PC-9 (cell line): ENCODE measurements at regions not wholly inside any gene's neighbourhood (a gene's known extent, or its start where the extent isn't known, plus 50 kb on each side); places are given as distances from the start of the nearest gene placed in this dataset.

ENCODE experiments used
- BruUV-seq: library from RNA; stranded (reverse); fragments of 400-500 nt; replicated peaks from 2 replicates; lab custom pipeline; 2021; lab: Mats Ljungman, UMichigan
- CTCF ChIA-PET: fragments of 300-600 bp; sonication (Branson Sonifier 250); formaldehyde crosslinking; loops from one replicate; lab custom pipeline; 2022; ENCODE audit warnings: antibody characterized with exemption; lab: Charles Lee
- POLR2A ChIA-PET: fragments of 300-600 bp; sonication (Branson Sonifier 250); formaldehyde crosslinking; loops from one replicate; lab custom pipeline; 2022; ENCODE audit warnings: antibody characterized with exemption; ENCODE audit not compliant: unreplicated experiment; lab: Charles Lee
- DNase-seq, 2 experiments: peaks; one replicate each; pipeline versions ENCODE4 v3.0.0 to v3.0.0-alpha.2; 2015 to 2022; ENCODE audit warnings: mixed read lengths in 1 of 2
- H2AFZ ChIP-seq: fragments of 200-600 bp; sonication (generic); 2 replicates; pipeline ENCODE4 v1.8.1; 2017; ENCODE audit warnings: antibody characterized with exemption
- H3F3A ChIP-seq: fragments of 200-600 bp; sonication (generic); 2 replicates; pipeline ENCODE4 v1.8.1; 2017; ENCODE audit warnings: antibody characterized with exemption, mild to moderate bottlenecking, low read depth; ENCODE audit not compliant: insufficient read depth
- H3K27ac ChIP-seq: fragments of 200-600 bp; sonication (generic); 2 replicates; pipeline ENCODE4 v1.6.1; 2016; ENCODE audit warnings: mixed run types
- H3K27me3 ChIP-seq: fragments of 200-600 bp; sonication (generic); 2 replicates; pipeline ENCODE4 v1.6.1; 2016; ENCODE audit warnings: low read depth, mixed run types; ENCODE audit not compliant: insufficient read depth
- H3K36me3 ChIP-seq: fragments of 200-600 bp; sonication (generic); 2 replicates; pipeline ENCODE4 v1.6.1; 2016; ENCODE audit warnings: low read depth, mixed run types
- H3K4me1 ChIP-seq: fragments of 200-600 bp; sonication (generic); replicated peaks from 2 replicates; pipeline ENCODE4 v1.6.1; 2016; ENCODE audit warnings: mixed run types; ENCODE audit not compliant: insufficient read depth
- H3K4me2 ChIP-seq: fragments of 200-600 bp; sonication (generic); 2 replicates; pipeline ENCODE4 v1.6.1; 2017; ENCODE audit warnings: mixed run types
- H3K4me3 ChIP-seq: fragments of 200-600 bp; sonication (generic); 2 replicates; pipeline ENCODE4 v1.6.1; 2016; ENCODE audit warnings: mixed run types
- H3K79me2 ChIP-seq: fragments of 200-600 bp; sonication (generic); 2 replicates; pipeline ENCODE4 v1.6.1; 2017; ENCODE audit warnings: low read depth, mixed run types
- H3K9me2 ChIP-seq: fragments of 200-600 bp; sonication (generic); 2 replicates; pipeline ENCODE4 v1.8.1; 2017; ENCODE audit warnings: mild to moderate bottlenecking; ENCODE audit not compliant: insufficient read depth
- H3K9me3 ChIP-seq: fragments of 200-600 bp; sonication (generic); 2 replicates; pipeline ENCODE4 v1.8.1; 2016; ENCODE audit warnings: low read depth; ENCODE audit not compliant: insufficient read depth
- H4K20me1 ChIP-seq: fragments of 200-600 bp; sonication (generic); 2 replicates; pipeline ENCODE4 v1.8.1; 2017; ENCODE audit not compliant: insufficient read depth
- CTCF ChIP-seq: fragments of 200-600 bp; sonication (generic); conservative IDR thresholded peaks from 2 replicates; pipeline ENCODE4 v1.6.1; 2017; ENCODE audit warnings: mixed run types, antibody characterized with exemption, mild to moderate bottlenecking, moderate library complexity
- EZH2 ChIP-seq: fragments of 200-600 bp; sonication (generic); IDR thresholded peaks from 2 replicates; pipeline ENCODE4 v1.8.0; 2017; ENCODE audit warnings: antibody characterized with exemption, low read depth
- intact Hi-C: fragments of 100-400 bp; cut with micrococcal nuclease; formaldehyde crosslinking; loops from one replicate; pipeline ENCODE4 v1.10.0; 2022; ENCODE audit not compliant: unreplicated experiment

GRCh38 chr22:47600791-47601625 is 838.6 kb downstream of the TBC1D22A start:
- TF ChIP-seq CTCF (no peak), EZH2 (no peak)
- peaks cover 88% of the 10 kb centered on the region for H3K27me3 ChIP-seq
- intact Hi-C loops: no loop called here
- H3K27ac ChIP-seq: no peak overlapping the region
- DNase-seq: no peak
- H3K36me3 ChIP-seq: no peaks in the 10 kb centered on the region
- H3K9me2 ChIP-seq: no peaks in the 10 kb centered on the region
- H3K4me3 ChIP-seq: no peak overlapping the region
- H3K79me2 ChIP-seq: no peaks in the 10 kb centered on the region
- H3K9me3 ChIP-seq: no peaks in the 10 kb centered on the region
- H3F3A ChIP-seq: no peaks in the 10 kb centered on the region
- no peak overlapping the region for H3K4me2 ChIP-seq
- no peaks in the 10 kb centered on the region for H4K20me1 ChIP-seq
- H2AFZ ChIP-seq: no peak overlapping the region
- ChIA-PET CTCF (no interaction called here), POLR2A (no interaction called here)
- BruUV-seq: no TSS peak
- H3K4me1 ChIP-seq: no peaks in the 10 kb centered on the region

- Histone ChIP-seq H3K9me3 (no peaks in the 10 kb centered on the region), H3K36me3 (no peaks in the 10 kb centered on the region), H3F3A (no peaks in the 10 kb centered on the region), H3K27ac (no peak overlapping the region), H3K4me2 (no peak overlapping the region), H3K4me1 (no peaks in the 10 kb centered on the region), H4K20me1 (no peaks in the 10 kb centered on the region), H2AFZ (no peak overlapping the region), H3K79me2 (no peaks in the 10 kb centered on the region), H3K9me2 (no peaks in the 10 kb centered on the region), H3K4me3 (no peak overlapping the region), H3K27me3 (peaks cover 81% of the 10 kb centered on the region)
- ChIA-PET POLR2A (no interaction called here), CTCF (no interaction called here)
- no peak for DNase-seq
- BruUV-seq: no TSS peak
- TF ChIP-seq CTCF (no peak), EZH2 (no peak)
- intact Hi-C loops: no loop called here
Measured at GRCh38 chr22:47600281-47600680, 837.8 kb downstream of the TBC1D22A start.

- H4K20me1 ChIP-seq: no peaks in the 10 kb centered on the region
- TF ChIP-seq EZH2 (no peak), CTCF (no peak)
- no peak for DNase-seq
- H3K27ac ChIP-seq: no peak overlapping the region
- no peaks in the 10 kb centered on the region for H3K9me2 ChIP-seq
- intact Hi-C loops: no loop called here
- no peaks in the 10 kb centered on the region for H3K9me3 ChIP-seq
- H3K27me3 ChIP-seq: peaks cover 81% of the 10 kb centered on the region
- no peaks in the 10 kb centered on the region for H3K79me2 ChIP-seq
- no peak overlapping the region for H3K4me2 ChIP-seq
- H3F3A ChIP-seq: no peaks in the 10 kb centered on the region
- no peaks in the 10 kb centered on the region for H3K36me3 ChIP-seq
- no TSS peak for BruUV-seq
- CTCF ChIA-PET: no interaction called here
- POLR2A ChIA-PET: no interaction called here
- no peak overlapping the region for H3K4me3 ChIP-seq
- no peak overlapping the region for H2AFZ ChIP-seq
- no peaks in the 10 kb centered on the region for H3K4me1 ChIP-seq
Measured at GRCh38 chr22:47599753-47600152, 837.3 kb downstream of the TBC1D22A start.
